ENCODE measurements at regions not wholly inside any gene's neighbourhood (a gene's known extent, or its start where the extent isn't known, plus 50 kb on each side); places are given as distances from the start of the nearest gene placed in this dataset.

GRCh38 chr3:72017935-72018334 is 233.0 kb upstream of the PROK2 start:
- no peaks in the 10 kb centered on the region for H3K27me3 ChIP-seq (replicated peaks; ENCODE audit: control insufficient read depth, insufficient read depth, low read length, poor library complexity, severe bottlenecking)
- no peak overlapping the region for H3K4me3 ChIP-seq (ENCODE audit: insufficient read depth, low read depth, low read length, poor library complexity, severe bottlenecking)
- H3K27ac ChIP-seq (ENCODE audit: insufficient read depth, low read length, poor library complexity, severe bottlenecking), result no peak overlapping the region
- H3K9me3 ChIP-seq (ENCODE audit: control insufficient read depth, low read length), result no peaks in the 10 kb centered on the region
- no peak for DNase-seq
- no peaks in the 10 kb centered on the region for H3K4me1 ChIP-seq (ENCODE audit: control insufficient read depth, insufficient read depth, low read length, poor library complexity, severe bottlenecking)
- no peaks in the 10 kb centered on the region for H3K36me3 ChIP-seq (ENCODE audit: control insufficient read depth, insufficient read depth, low read length)

GRCh38 chr3:72017311-72017710 is 232.4 kb upstream of the PROK2 start:
- Histone ChIP-seq H3K4me1 (ENCODE audit: control insufficient read depth, insufficient read depth, low read length, poor library complexity, severe bottlenecking) (no peaks in the 10 kb centered on the region), H3K4me3 (ENCODE audit: insufficient read depth, low read depth, low read length, poor library complexity, severe bottlenecking) (no peak overlapping the region), H3K9me3 (ENCODE audit: control insufficient read depth, low read length) (no peaks in the 10 kb centered on the region), H3K27me3 (replicated peaks; ENCODE audit: control insufficient read depth, insufficient read depth, low read length, poor library complexity, severe bottlenecking) (no peaks in the 10 kb centered on the region), H3K36me3 (ENCODE audit: control insufficient read depth, insufficient read depth, low read length) (no peaks in the 10 kb centered on the region), H3K27ac (ENCODE audit: insufficient read depth, low read length, poor library complexity, severe bottlenecking) (no peak overlapping the region)
- DNase-seq, result no peak

GRCh38 chr3:72015463-72015862 is 230.5 kb upstream of the PROK2 start:
- no peak overlapping the region for H3K27ac ChIP-seq (ENCODE audit: insufficient read depth, low read length, poor library complexity, severe bottlenecking)
- no peak for DNase-seq

GRCh38 chr3:72013084-72013483 is 228.1 kb upstream of the PROK2 start:
- Histone ChIP-seq H3K9me3 (ENCODE audit: control insufficient read depth, low read length) (no peaks in the 10 kb centered on the region), H3K4me3 (ENCODE audit: insufficient read depth, low read depth, low read length, poor library complexity, severe bottlenecking) (no peak overlapping the region), H3K36me3 (ENCODE audit: control insufficient read depth, insufficient read depth, low read length) (no peaks in the 10 kb centered on the region), H3K27me3 (replicated peaks; ENCODE audit: control insufficient read depth, insufficient read depth, low read length, poor library complexity, severe bottlenecking) (no peaks in the 10 kb centered on the region), H3K27ac (ENCODE audit: insufficient read depth, low read length, poor library complexity, severe bottlenecking) (no peak overlapping the region), H3K4me1 (ENCODE audit: control insufficient read depth, insufficient read depth, low read length, poor library complexity, severe bottlenecking) (no peaks in the 10 kb centered on the region)
- DNase-seq, result no peak

More at GRCh38 chr3:72015463-72015862, 230.5 kb upstream of the PROK2 start:
- H3K4me1 ChIP-seq (ENCODE audit: control insufficient read depth, insufficient read depth, low read length, poor library complexity, severe bottlenecking), result no peaks in the 10 kb centered on the region
- H3K36me3 ChIP-seq (ENCODE audit: control insufficient read depth, insufficient read depth, low read length), result no peaks in the 10 kb centered on the region
- H3K4me3 ChIP-seq (ENCODE audit: insufficient read depth, low read depth, low read length, poor library complexity, severe bottlenecking), result no peak overlapping the region
- H3K9me3 ChIP-seq (ENCODE audit: control insufficient read depth, low read length), result no peaks in the 10 kb centered on the region
- no peaks in the 10 kb centered on the region for H3K27me3 ChIP-seq (replicated peaks; ENCODE audit: control insufficient read depth, insufficient read depth, low read length, poor library complexity, severe bottlenecking)

- no peak overlapping the region for H3K4me3 ChIP-seq (ENCODE audit: insufficient read depth, low read depth, low read length, poor library complexity, severe bottlenecking)
- H3K27ac ChIP-seq (ENCODE audit: insufficient read depth, low read length, poor library complexity, severe bottlenecking), result no peak overlapping the region
- no peaks in the 10 kb centered on the region for H3K27me3 ChIP-seq (replicated peaks; ENCODE audit: control insufficient read depth, insufficient read depth, low read length, poor library complexity, severe bottlenecking)
- no peak for DNase-seq
- no peaks in the 10 kb centered on the region for H3K36me3 ChIP-seq (ENCODE audit: control insufficient read depth, insufficient read depth, low read length)
- no peaks in the 10 kb centered on the region for H3K4me1 ChIP-seq (ENCODE audit: control insufficient read depth, insufficient read depth, low read length, poor library complexity, severe bottlenecking)
- no peaks in the 10 kb centered on the region for H3K9me3 ChIP-seq (ENCODE audit: control insufficient read depth, low read length)
Observed at GRCh38 chr3:72012363-72012762, 227.4 kb upstream of the PROK2 start.

- Histone ChIP-seq H3K27me3 (replicated peaks; ENCODE audit: control insufficient read depth, insufficient read depth, low read length, poor library complexity, severe bottlenecking) (no peaks in the 10 kb centered on the region), H3K27ac (ENCODE audit: insufficient read depth, low read length, poor library complexity, severe bottlenecking) (no peak overlapping the region), H3K4me3 (ENCODE audit: insufficient read depth, low read depth, low read length, poor library complexity, severe bottlenecking) (no peak overlapping the region), H3K36me3 (ENCODE audit: control insufficient read depth, insufficient read depth, low read length) (no peaks in the 10 kb centered on the region), H3K9me3 (ENCODE audit: control insufficient read depth, low read length) (no peaks in the 10 kb centered on the region), H3K4me1 (ENCODE audit: control insufficient read depth, insufficient read depth, low read length, poor library complexity, severe bottlenecking) (no peaks in the 10 kb centered on the region)
- DNase-seq, result no peak
Observed at GRCh38 chr3:72011485-72011884, 226.5 kb upstream of the PROK2 start.

- DNase-seq, result no peak
- Histone ChIP-seq H3K4me1 (ENCODE audit: control insufficient read depth, insufficient read depth, low read length, poor library complexity, severe bottlenecking) (no peaks in the 10 kb centered on the region), H3K9me3 (ENCODE audit: control insufficient read depth, low read length) (no peaks in the 10 kb centered on the region), H3K27ac (ENCODE audit: insufficient read depth, low read length, poor library complexity, severe bottlenecking) (no peak overlapping the region), H3K36me3 (ENCODE audit: control insufficient read depth, insufficient read depth, low read length) (no peaks in the 10 kb centered on the region), H3K4me3 (ENCODE audit: insufficient read depth, low read depth, low read length, poor library complexity, severe bottlenecking) (no peak overlapping the region), H3K27me3 (replicated peaks; ENCODE audit: control insufficient read depth, insufficient read depth, low read length, poor library complexity, severe bottlenecking) (no peaks in the 10 kb centered on the region)
Observed at GRCh38 chr3:72009851-72010443, 225.0 kb upstream of the PROK2 start.

- no peaks in the 10 kb centered on the region for H3K27me3 ChIP-seq (replicated peaks; ENCODE audit: control insufficient read depth, insufficient read depth, low read length, poor library complexity, severe bottlenecking)
- H3K4me1 ChIP-seq (ENCODE audit: control insufficient read depth, insufficient read depth, low read length, poor library complexity, severe bottlenecking), result no peaks in the 10 kb centered on the region
- H3K27ac ChIP-seq (ENCODE audit: insufficient read depth, low read length, poor library complexity, severe bottlenecking), result no peak overlapping the region
- H3K36me3 ChIP-seq (ENCODE audit: control insufficient read depth, insufficient read depth, low read length), result no peaks in the 10 kb centered on the region
- H3K4me3 ChIP-seq (ENCODE audit: insufficient read depth, low read depth, low read length, poor library complexity, severe bottlenecking), result no peak overlapping the region
- no peaks in the 10 kb centered on the region for H3K9me3 ChIP-seq (ENCODE audit: control insufficient read depth, low read length)
- no peak for DNase-seq
Observed at GRCh38 chr3:72008226-72008996, 223.5 kb upstream of the PROK2 start.

GRCh38 chr3:72006631-72007556 is 221.9 kb upstream of the PROK2 start:
- Histone ChIP-seq H3K4me3 (ENCODE audit: insufficient read depth, low read depth, low read length, poor library complexity, severe bottlenecking) (no peak overlapping the region), H3K9me3 (ENCODE audit: control insufficient read depth, low read length) (no peaks in the 10 kb centered on the region), H3K4me1 (ENCODE audit: control insufficient read depth, insufficient read depth, low read length, poor library complexity, severe bottlenecking) (no peaks in the 10 kb centered on the region), H3K27me3 (replicated peaks; ENCODE audit: control insufficient read depth, insufficient read depth, low read length, poor library complexity, severe bottlenecking) (no peaks in the 10 kb centered on the region), H3K27ac (ENCODE audit: insufficient read depth, low read length, poor library complexity, severe bottlenecking) (no peak overlapping the region), H3K36me3 (ENCODE audit: control insufficient read depth, insufficient read depth, low read length) (no peaks in the 10 kb centered on the region)
- DNase-seq, result no peak
